H1 (cell line): ENCODE measurements at regions not wholly inside any gene's neighbourhood (a gene's known extent, or its start where the extent isn't known, plus 50 kb on each side); places are given as distances from the start of the nearest gene placed in this dataset.

Source experiments
- CTCF ChIA-PET: fragments of 300-600 bp; sonication (Branson Sonifier 250); formaldehyde crosslinking; loops from one replicate; lab custom pipeline; 2021; ENCODE audit not compliant: partially characterized antibody; lab: Charles Lee
- POLR2A ChIA-PET: fragments of 300-600 bp; sonication (Branson Sonifier 250); formaldehyde crosslinking; loops from one replicate; lab custom pipeline; 2021; ENCODE audit warnings: inconsistent platforms; ENCODE audit not compliant: partially characterized antibody; lab: Charles Lee
- DNase-seq, 2 experiments: peaks; one replicate each; pipeline versions ENCODE4 v3.0.0 to v3.0.0-alpha.2; 2010 to 2022; ENCODE audit warnings: low spot score in 2 of 2, low read depth in 1 of 2, mixed read lengths in 1 of 2
- FAIRE-seq: peaks from 2 replicates; lab custom pipeline; 2011; peaks lifted over from hg19 to GRCh38; lab: Jason Lieb, UNC
- H2AFZ ChIP-seq: 2 replicates; pipeline ENCODE4 v1.8.1; 2012; ENCODE audit warnings: low read length, inconsistent platforms
- H2AK5ac ChIP-seq: 2 replicates; pipeline ENCODE4 v1.6.1; 2013; ENCODE audit warnings: low read depth, low read length
- H2BK120ac ChIP-seq: replicated peaks from 2 replicates; pipeline ENCODE3; 2013; ENCODE audit warnings: low read depth, low read length, inconsistent platforms
- H2BK12ac ChIP-seq: 2 replicates; pipeline ENCODE4 v1.6.1; 2013; ENCODE audit warnings: low read depth, low read length
- H2BK15ac ChIP-seq: 2 replicates; pipeline ENCODE4 v1.6.1; 2013; ENCODE audit warnings: low read length
- H2BK20ac ChIP-seq: 2 replicates; pipeline ENCODE4 v1.6.1; 2013; ENCODE audit warnings: low read length
- H2BK5ac ChIP-seq: 2 replicates; pipeline ENCODE4 v1.6.1; 2013; ENCODE audit warnings: low read depth, low read length
- H3K14ac ChIP-seq: 2 replicates; pipeline ENCODE4 v1.6.1; 2013; ENCODE audit warnings: inconsistent platforms; ENCODE audit not compliant: insufficient read length
- H3K18ac ChIP-seq: 2 replicates; pipeline ENCODE4 v1.6.1; 2013; ENCODE audit warnings: low read length; ENCODE audit errors: extremely low read depth
- H3K23ac ChIP-seq: 2 replicates; pipeline ENCODE4 v1.6.1; 2013; ENCODE audit warnings: inconsistent platforms; ENCODE audit not compliant: insufficient read length
- H3K23me2 ChIP-seq: 2 replicates; pipeline ENCODE4 v1.6.1; 2013; ENCODE audit warnings: low read depth, low read length
- H3K27ac ChIP-seq: 2 replicates; pipeline ENCODE4 v1.6.1; 2011; ENCODE audit warnings: low read depth, low read length, inconsistent platforms
- H3K27me3 ChIP-seq, 4 experiments: replicated peaks in 1 of 4; 1 replicate in 1 of 4; 2 replicates in 3 of 4; pipeline versions ENCODE4 v1.6.1 to v1.8.1; 2011 to 2013; ENCODE audit warnings: low read length in 3 of 4, mild to moderate bottlenecking in 3 of 4, inconsistent platforms in 2 of 4, mixed read lengths in 2 of 4, moderate library complexity in 1 of 4; ENCODE audit not compliant: control insufficient read depth in 3 of 4, insufficient read depth in 3 of 4; ENCODE audit errors: extremely low read depth in 1 of 4
- H3K36me3 ChIP-seq, 4 experiments: 2 replicates each; pipeline versions ENCODE4 v1.6.1 to v1.8.1; 2011 to 2013; ENCODE audit warnings: mild to moderate bottlenecking in 4 of 4, low read length in 3 of 4, moderate library complexity in 2 of 4, control low read depth in 1 of 4, inconsistent platforms in 1 of 4; ENCODE audit not compliant: insufficient read depth in 4 of 4, control insufficient read depth in 2 of 4
- H3K4ac ChIP-seq: replicated peaks from 2 replicates; pipeline ENCODE3; 2013; ENCODE audit warnings: low read length, low read depth, mixed read lengths, inconsistent platforms; ENCODE audit not compliant: insufficient read length
- H3K4me1 ChIP-seq, 4 experiments: replicated peaks in 1 of 4; 1 replicate in 1 of 4; 2 replicates in 3 of 4; pipeline versions ENCODE4 v1.6.1 to v1.8.1; 2011 to 2013; ENCODE audit warnings: low read length in 3 of 4, inconsistent platforms in 2 of 4, mixed read lengths in 1 of 4; ENCODE audit not compliant: insufficient read depth in 4 of 4, control insufficient read depth in 3 of 4
- H3K4me2 ChIP-seq, 2 experiments: 2 replicates each; pipeline versions ENCODE4 v1.6.1 to v1.8.1; 2011 to 2013; ENCODE audit warnings: low read depth in 2 of 2, low read length in 2 of 2, control low read depth in 1 of 2, inconsistent platforms in 1 of 2, mild to moderate bottlenecking in 1 of 2; ENCODE audit not compliant: insufficient read depth in 1 of 2
- H3K4me3 ChIP-seq, 4 experiments: fragments of 200-600, 300-600 bp in 1 of 4; sonication (generic), shearing (Covaris generic), sonication (Bioruptor Twin) in 1 of 4; 2 replicates each; pipeline versions ENCODE4 v1.5.1 to v1.8.1; 2011 to 2016; ENCODE audit warnings: low read length in 4 of 4, low read depth in 3 of 4, control low read depth in 2 of 4, inconsistent platforms in 2 of 4, mild to moderate bottlenecking in 2 of 4, mixed read lengths in 1 of 4, moderate library complexity in 1 of 4; ENCODE audit not compliant: insufficient read depth in 2 of 4; ENCODE audit errors: extremely low read depth in 1 of 4
- H3K56ac ChIP-seq: replicated peaks from 2 replicates; pipeline ENCODE3; 2013; ENCODE audit warnings: low read depth, mild to moderate bottlenecking, mixed read lengths, low read length, inconsistent platforms; ENCODE audit not compliant: insufficient read length
- H3K79me1 ChIP-seq: 2 replicates; pipeline ENCODE4 v1.6.1; 2013; ENCODE audit warnings: low read depth, low read length, control low read depth
- H3K79me2 ChIP-seq, 2 experiments: 2 replicates each; pipeline versions ENCODE4 v1.6.1 to v1.8.1; 2012 to 2013; ENCODE audit warnings: low read length in 2 of 2, mild to moderate bottlenecking in 2 of 2, inconsistent platforms in 1 of 2; ENCODE audit not compliant: insufficient read depth in 2 of 2, control insufficient read depth in 1 of 2
- H3K9ac ChIP-seq, 4 experiments: replicated peaks in 1 of 4; 1 replicate in 1 of 4; 2 replicates in 3 of 4; pipeline versions ENCODE4 v1.6.1 to v1.8.1; 2011 to 2013; ENCODE audit warnings: low read depth in 3 of 4, low read length in 3 of 4, control low read depth in 2 of 4, mild to moderate bottlenecking in 2 of 4, moderate library complexity in 2 of 4, inconsistent platforms in 1 of 4; ENCODE audit errors: extremely low read depth in 1 of 4
- H3K9me3 ChIP-seq, 2 experiments: 2 replicates each; pipeline versions ENCODE4 v1.6.1 to v1.8.1; 2012 to 2013; ENCODE audit warnings: mild to moderate bottlenecking in 2 of 2, moderate library complexity in 2 of 2, control low read depth in 1 of 2, inconsistent platforms in 1 of 2, low read depth in 1 of 2, low read length in 1 of 2, mixed read lengths in 1 of 2; ENCODE audit not compliant: insufficient read depth in 2 of 2
- H4K20me1 ChIP-seq, 2 experiments: replicated peaks in 1 of 2; 2 replicates each; pipeline versions ENCODE3 to v1.8.1; 2011 to 2013; ENCODE audit warnings: inconsistent platforms in 2 of 2, low read length in 2 of 2, mild to moderate bottlenecking in 1 of 2; ENCODE audit not compliant: insufficient read depth in 2 of 2, control insufficient read depth in 1 of 2
- H4K5ac ChIP-seq: 2 replicates; pipeline ENCODE4 v1.6.1; 2013; ENCODE audit warnings: low read length, low read depth, mixed read lengths, inconsistent platforms; ENCODE audit not compliant: insufficient read length
- H4K8ac ChIP-seq: 2 replicates; pipeline ENCODE4 v1.8.0; 2013; ENCODE audit warnings: mild to moderate bottlenecking, moderate library complexity, low read length, inconsistent platforms; ENCODE audit not compliant: insufficient read depth; ENCODE audit errors: extremely low read depth
- H4K91ac ChIP-seq: replicated peaks from 2 replicates; pipeline ENCODE3; 2013; ENCODE audit warnings: low read length, mixed read lengths, inconsistent platforms; ENCODE audit not compliant: insufficient read length
- ASH2L ChIP-seq: fragments of 200-600, 300-600 bp; sonication (generic); IDR thresholded peaks from one replicate; pipeline ENCODE4 v1.7.1; 2017; ENCODE audit warnings: low read length
- BCL11A ChIP-seq, 2 experiments: IDR thresholded peaks; one replicate each; pipeline ENCODE4 v1.6.1; 2011; ENCODE audit warnings: low read depth in 2 of 2, low read length in 2 of 2, mild to moderate bottlenecking in 2 of 2
- CTCF ChIP-seq, 3 experiments: IDR thresholded peaks; 1 replicate in 2 of 3; 2 replicates in 1 of 3; pipeline versions ENCODE4 v1.5.1 to v1.6.1; 2011; ENCODE audit warnings: low read length in 3 of 3, mild to moderate bottlenecking in 3 of 3, inconsistent platforms in 2 of 3, low read depth in 1 of 3, moderate library complexity in 1 of 3; ENCODE audit not compliant: insufficient read depth in 1 of 3; ENCODE audit errors: control extremely low read depth in 1 of 3
- GTF2F1 ChIP-seq: IDR thresholded peaks from 2 replicates; pipeline ENCODE4 v1.6.1; 2012; ENCODE audit warnings: low read depth, low read length, improper control_type of control experiment, borderline replicate concordance
- HDAC6 ChIP-seq: IDR thresholded peaks from one replicate; pipeline ENCODE4 v1.7.1; 2012; ENCODE audit warnings: low read depth, mild to moderate bottlenecking, inconsistent platforms, low read length, moderate library complexity
- NRF1 ChIP-seq: IDR thresholded peaks from 2 replicates; pipeline ENCODE4 v1.6.1; 2011; ENCODE audit warnings: mild to moderate bottlenecking, low read depth, low read length, improper control_type of control experiment
- RBBP5 ChIP-seq: IDR thresholded peaks from 2 replicates; pipeline ENCODE4 v1.7.1; 2012; ENCODE audit warnings: low read depth, mild to moderate bottlenecking, inconsistent platforms, low read length, moderate library complexity, borderline replicate concordance
- USF2 ChIP-seq: IDR thresholded peaks from 2 replicates; pipeline ENCODE4 v1.6.1; 2011; ENCODE audit warnings: low read length, improper control_type of control experiment
- WGBS, 2 experiments: shearing (Covaris generic) in 1 of 2; methylation state at CpG; one replicate each; pipeline versions ENCODE4 v1.1.6 to v1.1.7; 2013 to 2015; ENCODE audit warnings: low lambda C conversion rate in 2 of 2, mixed read lengths in 2 of 2, inconsistent platforms in 1 of 2, low coverage in 1 of 2, missing lambda C conversion rate in 1 of 2; ENCODE audit not compliant: insufficient replicate concordance in 2 of 2, insufficient coverage in 1 of 2, insufficient read length in 1 of 2; ENCODE audit errors: extremely low coverage in 1 of 2, missing lambda C conversion rate in 1 of 2; 5-methylcytosine and 5-hydroxymethylcytosine counted together

GRCh38 chr3:69585472-69585871 lies 153.8 kb upstream of the MITF start:
- Histone ChIP-seq H3K36me3 (no peaks in the 10 kb centered on the region), H2BK5ac (no peak overlapping the region), H3K56ac (no peak overlapping the region), H2BK120ac (no peak overlapping the region), H3K79me1 (no peaks in the 10 kb centered on the region), H3K14ac (no peak overlapping the region), H2AFZ (no peak overlapping the region), H3K79me2 (no peaks in the 10 kb centered on the region), H3K4ac (no peak overlapping the region), H3K9ac (no peak overlapping the region), H3K9me3 (no peaks in the 10 kb centered on the region; a peak in 1 of 4 replicates), H3K27ac (no peak overlapping the region), H2BK15ac (no peak overlapping the region), H4K20me1 (no peaks in the 10 kb centered on the region), H2BK20ac (no peak overlapping the region), H3K4me3 (no peak overlapping the region), H3K4me1 (no peaks in the 10 kb centered on the region), H4K5ac (no peak overlapping the region), H3K4me2 (no peak overlapping the region), H2BK12ac (no peak overlapping the region), H3K23me2 (no peaks in the 10 kb centered on the region), H4K8ac (no peak overlapping the region), H3K27me3 (peaks cover 0 to 1% (median 0%) of the 10 kb centered on the region in 4 experiments; a peak in 1 of 7 replicates), H3K23ac (no peak overlapping the region), H4K91ac (no peak overlapping the region), H3K18ac (no peak overlapping the region), H2AK5ac (no peak overlapping the region)
- no peak for TF ChIP-seq CTCF (IDR thresholded peaks at IDR 0.05; ENCODE audit: control extremely low read depth in 1 of 3, insufficient read depth in 1 of 3, low read depth in 1 of 3, low read length in 3 of 3)
- no peak for TF ChIP-seq USF2
- TF ChIP-seq BCL11A (IDR thresholded peaks at IDR 0.05; ENCODE audit: low read depth in 2 of 2, low read length in 2 of 2): no peak
- TF ChIP-seq HDAC6: no peak
- no peak for TF ChIP-seq ASH2L
- no peak for TF ChIP-seq GTF2F1
- no peak for TF ChIP-seq NRF1
- no peak for TF ChIP-seq RBBP5
- ChIA-PET POLR2A (no interaction called here), CTCF (interaction anchor here (1.4 kb wide), 1 partner anchor 31 kb away, joined by 4 read pairs; no protein-coding TSS in a partner anchor)
- FAIRE-seq (no peak), DNase-seq (no peak)
- 82% methylated on average over 1 of the region's 1 CpG; no CpG with 5 or more reads in 1 of the 2 experiments for WGBS, 2 experiments
